ENCODE measurements at regions not wholly inside any gene's neighbourhood (a gene's known extent, or its start where the extent isn't known, plus 50 kb on each side); places are given as distances from the start of the nearest gene placed in this dataset.

DNA sequence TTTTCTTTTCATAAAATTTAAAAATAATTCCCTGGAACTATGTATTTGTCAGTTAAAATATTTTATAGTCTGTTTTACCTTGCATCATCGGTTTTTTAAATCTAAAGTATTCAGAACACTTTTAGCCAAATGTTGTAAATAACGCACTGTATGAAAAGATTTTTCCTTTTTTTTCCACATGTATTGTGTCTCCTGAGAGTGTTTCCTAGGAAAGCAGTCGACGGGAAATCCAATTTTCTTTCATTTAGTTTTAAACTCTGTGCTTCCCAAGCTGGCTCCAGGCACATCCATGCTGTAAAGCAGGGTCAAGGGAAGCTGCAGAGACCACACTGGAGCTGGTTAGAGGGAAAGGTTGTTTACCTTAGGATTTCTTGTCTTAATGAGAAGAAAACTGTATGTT lies 1724.3 kb upstream of the TENM3 start:
- in situ Hi-C loops (cut with MboI), result no loop called here
- Histone ChIP-seq H3K27me3 (replicated peaks in 1 of 2; ENCODE audit: control insufficient read depth in 2 of 2, insufficient read depth in 2 of 2, low read length in 1 of 2) (no peaks in the 10 kb centered on the region), H3K4me1 (ENCODE audit: control insufficient read depth, insufficient read depth, low read length) (no peaks in the 10 kb centered on the region), H3K79me2 (ENCODE audit: control insufficient read depth, insufficient read depth, low read length) (no peaks in the 10 kb centered on the region), H3K9me3 (replicated peaks; ENCODE audit: control insufficient read depth, insufficient read depth, low read length) (no peaks in the 10 kb centered on the region), H3K27ac (ENCODE audit: control insufficient read depth, insufficient read depth) (no peak overlapping the region), H2AFZ (ENCODE audit: control insufficient read depth, low read depth, low read length) (no peak overlapping the region), H3K9ac (ENCODE audit: control insufficient read depth, insufficient read depth, low read length) (no peak overlapping the region), H3K4me2 (ENCODE audit: control insufficient read depth, insufficient read depth) (no peak overlapping the region), H3K4me3 (no peak overlapping the region), H3K36me3 (ENCODE audit: control insufficient read depth in 2 of 2, insufficient read depth in 2 of 2, low read length in 1 of 2) (no peaks in the 10 kb centered on the region), H4K20me1 (ENCODE audit: control insufficient read depth, insufficient read depth) (no peaks in the 10 kb centered on the region)
- CTCF ChIA-PET, result interaction anchor here (1.3 kb wide), 1 partner anchor 38 kb away, joined by 3 read pairs; no protein-coding TSS in a partner anchor
- 56% methylated on average over 4 of the region's 4 CpGs for WGBS (ENCODE audit: insufficient coverage, insufficient replicate concordance, low lambda C conversion rate, missing lambda C conversion rate)
- BruUV-seq (replicated peaks), result no TSS peak
- FAIRE-seq (no peak), DNase-seq (ENCODE audit: low read depth, low spot score) (no peak), ATAC-seq (no peak)
- RAD21 ChIA-PET (ENCODE audit: unreplicated experiment), result no interaction called here
- intact Hi-C loops (cut with micrococcal nuclease; ENCODE audit: unreplicated experiment), result no loop called here
- TF ChIP-seq POLR2A (IDR thresholded peaks at IDR 0.05; ENCODE audit: low read depth, low read length) (no peak), SREBF1 (IDR thresholded peaks at IDR 0.05; ENCODE audit: low read length) (no peak), ZNF274 (IDR thresholded peaks at IDR 0.05; ENCODE audit: insufficient read depth, insufficient read length) (no peak), ETV6 (conservative IDR thresholded peaks at IDR 0.05 in 1 of 2, IDR thresholded peaks at IDR 0.05 in 1 of 2; ENCODE audit: borderline replicate concordance in 1 of 2, low read depth in 1 of 2) (no peak), NRF1 (conservative IDR thresholded peaks at IDR 0.05; ENCODE audit: low read depth, low read length) (no peak), CREM (IDR thresholded peaks at IDR 0.05; ENCODE audit: low read depth) (no peak), BHLHE40 (IDR thresholded peaks at IDR 0.05; ENCODE audit: borderline replicate concordance in 1 of 2, low read depth in 2 of 2, low read length in 1 of 2) (no peak), SMC3 (IDR thresholded peaks at IDR 0.05; ENCODE audit: borderline replicate concordance, low read length) (no peak), SP1 (IDR thresholded peaks at IDR 0.05; ENCODE audit: low read depth, low read length) (no peak), ZNF207 (IDR thresholded peaks at IDR 0.05; ENCODE audit: borderline replicate concordance) (no peak)
- TF ChIP-seq, protein P1, sequence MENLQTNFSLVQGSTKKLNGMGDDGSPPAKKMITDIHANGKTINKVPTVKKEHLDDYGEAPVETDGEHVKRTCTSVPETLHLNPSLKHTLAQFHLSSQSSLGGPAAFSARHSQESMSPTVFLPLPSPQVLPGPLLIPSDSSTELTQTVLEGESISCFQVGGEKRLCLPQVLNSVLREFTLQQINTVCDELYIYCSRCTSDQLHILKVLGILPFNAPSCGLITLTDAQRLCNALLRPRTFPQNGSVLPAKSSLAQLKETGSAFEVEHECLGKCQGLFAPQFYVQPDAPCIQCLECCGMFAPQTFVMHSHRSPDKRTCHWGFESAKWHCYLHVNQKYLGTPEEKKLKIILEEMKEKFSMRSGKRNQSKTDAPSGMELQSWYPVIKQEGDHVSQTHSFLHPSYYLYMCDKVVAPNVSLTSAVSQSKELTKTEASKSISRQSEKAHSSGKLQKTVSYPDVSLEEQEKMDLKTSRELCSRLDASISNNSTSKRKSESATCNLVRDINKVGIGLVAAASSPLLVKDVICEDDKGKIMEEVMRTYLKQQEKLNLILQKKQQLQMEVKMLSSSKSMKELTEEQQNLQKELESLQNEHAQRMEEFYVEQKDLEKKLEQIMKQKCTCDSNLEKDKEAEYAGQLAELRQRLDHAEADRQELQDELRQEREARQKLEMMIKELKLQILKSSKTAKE (IDR thresholded peaks at IDR 0.05; ENCODE audit: low read depth, poor library complexity, severe bottlenecking), result no peak
- TF ChIP-seq, protein P2, sequence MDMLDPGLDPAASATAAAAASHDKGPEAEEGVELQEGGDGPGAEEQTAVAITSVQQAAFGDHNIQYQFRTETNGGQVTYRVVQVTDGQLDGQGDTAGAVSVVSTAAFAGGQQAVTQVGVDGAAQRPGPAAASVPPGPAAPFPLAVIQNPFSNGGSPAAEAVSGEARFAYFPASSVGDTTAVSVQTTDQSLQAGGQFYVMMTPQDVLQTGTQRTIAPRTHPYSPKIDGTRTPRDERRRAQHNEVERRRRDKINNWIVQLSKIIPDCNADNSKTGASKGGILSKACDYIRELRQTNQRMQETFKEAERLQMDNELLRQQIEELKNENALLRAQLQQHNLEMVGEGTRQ (IDR thresholded peaks at IDR 0.05; ENCODE audit: borderline replicate concordance, low read depth, low read length), result no peak
- POLR2A ChIA-PET, result no interaction called here
- SMC1A ChIA-PET (ENCODE audit: uncharacterized antibody, unreplicated experiment), result interaction anchor here (1.0 kb wide), 1 partner anchor 146 kb away, joined by 5 read pairs; no protein-coding TSS in a partner anchor

Data from GM12878 (cell line).